NCI-H1930 (cell line): ENCODE measurements at regions not wholly inside any gene's neighbourhood (a gene's known extent, or its start where the extent isn't known, plus 50 kb on each side); places are given as distances from the start of the nearest gene placed in this dataset.

ENCODE experiments used
- DNase-seq, 2 experiments: peaks; one replicate each; lab custom pipeline; 2025; lab: John Stamatoyannopoulos, UW

GRCh38 chrX:88416965-88417364 lies 330.1 kb upstream of the CPXCR1 start:
- DNase-seq, result no peak

GRCh38 chrX:88424071-88424470 lies 323.0 kb upstream of the CPXCR1 start:
- DNase-seq, result no peak

- no peak for DNase-seq
Observed at GRCh38 chrX:88424541-88424940, 322.5 kb upstream of the CPXCR1 start.

- DNase-seq, result no peak
Observed at GRCh38 chrX:88425739-88426138, 321.3 kb upstream of the CPXCR1 start.

- DNase-seq, result no peak
Observed at GRCh38 chrX:88437563-88437962, 309.5 kb upstream of the CPXCR1 start.

- DNase-seq, result no peak
Observed at GRCh38 chrX:88438209-88438608, 308.8 kb upstream of the CPXCR1 start.

GRCh38 chrX:88439935-88440334 lies 307.1 kb upstream of the CPXCR1 start:
- DNase-seq, result no peak
